ENCODE measurements at regions not wholly inside any gene's neighbourhood (a gene's known extent, or its start where the extent isn't known, plus 50 kb on each side); places are given as distances from the start of the nearest gene placed in this dataset.

DNA sequence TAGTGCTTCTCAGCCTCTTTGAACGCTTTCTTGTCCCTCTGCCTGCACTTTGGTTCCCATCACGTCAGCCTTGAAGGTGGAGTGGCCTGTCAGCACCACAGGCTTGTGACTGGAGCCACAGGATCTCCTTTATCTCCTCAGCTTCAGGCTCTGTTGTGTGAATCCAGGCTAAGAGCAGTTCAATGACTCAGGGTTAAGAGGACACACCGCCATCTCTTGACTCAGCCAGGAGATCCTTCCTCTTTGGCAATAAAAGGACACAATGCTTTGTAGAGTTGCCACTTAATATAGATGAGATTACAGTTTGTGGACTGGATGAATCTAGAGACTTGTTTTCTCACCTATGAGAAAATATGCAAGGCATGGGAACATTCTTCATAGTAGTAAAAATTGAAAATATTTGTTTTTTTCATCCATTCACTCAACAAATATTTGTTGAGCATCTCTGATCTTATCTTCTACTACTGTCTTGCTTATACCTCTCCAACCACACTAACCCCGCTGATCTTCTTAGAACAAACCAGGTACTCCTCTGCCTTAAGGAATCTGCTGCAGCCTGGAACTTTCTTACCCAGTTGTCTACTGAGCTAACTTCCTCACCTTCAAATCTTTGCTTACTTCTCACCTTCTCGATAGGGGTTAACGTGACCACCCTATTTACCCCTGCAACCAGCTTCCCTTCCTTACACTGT, 62.3 kb downstream of the UCHL1 start:
- DNase-seq, result no peak

- DNase-seq, result no peak
Measured at GRCh38 chr4:41319553-41319952, 62.8 kb downstream of the UCHL1 start.

GRCh38 chr4:41320278-41320677, 63.5 kb downstream of the UCHL1 start:
- no peak for DNase-seq

- no peak for DNase-seq
Measured at GRCh38 chr4:41320786-41321185, 64.1 kb downstream of the UCHL1 start.

- DNase-seq, result no peak
Measured at GRCh38 chr4:41321216-41321945, 64.7 kb downstream of the UCHL1 start.

DNA sequence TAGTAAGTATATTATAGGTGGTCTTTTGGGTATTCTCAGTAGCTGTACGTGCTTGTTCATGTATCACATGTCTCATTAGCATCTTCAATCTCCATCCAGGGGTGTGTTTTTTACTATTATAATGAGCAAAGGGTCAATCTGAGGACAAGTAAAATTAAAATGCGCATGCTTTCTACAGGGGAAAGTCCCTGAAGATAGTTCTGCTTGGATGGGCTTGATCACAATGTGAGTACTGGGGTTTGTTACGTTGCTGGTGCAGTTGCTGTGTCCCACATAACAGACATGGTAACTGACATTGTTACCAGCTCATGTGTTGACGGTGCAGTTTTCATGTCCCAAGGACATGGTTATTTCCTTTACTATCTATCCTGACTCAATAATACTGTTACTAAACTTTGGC, 65.9 kb downstream of the UCHL1 start:
- DNase-seq, result no peak

- DNase-seq, result no peak
Measured at GRCh38 chr4:41323179-41323578, 66.5 kb downstream of the UCHL1 start.

DNA sequence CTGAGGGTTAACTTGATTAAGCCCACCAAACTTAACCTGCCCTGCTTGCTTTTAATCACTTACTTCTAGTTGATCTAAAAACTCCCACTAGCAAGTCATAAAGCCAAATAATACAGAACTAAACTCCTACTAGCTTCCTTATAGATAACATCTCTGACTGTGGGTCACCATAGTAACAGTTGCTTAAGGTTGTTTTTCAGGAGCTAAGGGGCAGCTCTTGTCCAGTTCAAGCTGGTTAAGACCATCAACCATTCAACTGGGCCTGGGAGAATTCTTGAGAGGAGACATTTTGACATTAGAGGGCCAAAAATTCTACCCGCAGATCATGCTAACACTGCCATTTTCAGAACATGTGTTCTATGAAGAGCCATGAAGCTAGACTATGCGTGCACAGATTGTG, 67.0 kb downstream of the UCHL1 start:
- no peak for DNase-seq

- DNase-seq, result no peak
Measured at GRCh38 chr4:41324861-41325260, 68.1 kb downstream of the UCHL1 start.

- no peak for DNase-seq
Measured at GRCh38 chr4:41325901-41326300, 69.2 kb downstream of the UCHL1 start.

DNA sequence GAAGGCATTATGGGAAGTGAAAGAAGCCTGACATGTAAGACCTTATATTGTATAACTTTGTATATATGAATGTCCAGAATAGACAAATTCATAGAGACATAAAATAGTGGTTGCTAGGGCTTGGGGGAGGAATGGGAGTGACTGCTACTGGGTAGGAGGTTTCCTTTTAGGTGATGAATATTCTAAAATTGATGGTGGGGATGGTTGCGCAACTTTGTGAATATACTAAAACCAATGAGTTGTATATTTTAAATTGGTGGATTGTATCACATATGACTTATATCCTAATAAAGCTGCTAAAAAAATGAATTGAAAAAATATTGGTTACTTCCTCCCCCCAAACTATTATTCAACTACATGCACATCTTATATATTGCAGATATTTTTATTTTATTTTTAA, 70.0 kb downstream of the UCHL1 start:
- no peak for DNase-seq

- DNase-seq, result no peak
Measured at GRCh38 chr4:41327770-41328169, 71.0 kb downstream of the UCHL1 start.

DNA sequence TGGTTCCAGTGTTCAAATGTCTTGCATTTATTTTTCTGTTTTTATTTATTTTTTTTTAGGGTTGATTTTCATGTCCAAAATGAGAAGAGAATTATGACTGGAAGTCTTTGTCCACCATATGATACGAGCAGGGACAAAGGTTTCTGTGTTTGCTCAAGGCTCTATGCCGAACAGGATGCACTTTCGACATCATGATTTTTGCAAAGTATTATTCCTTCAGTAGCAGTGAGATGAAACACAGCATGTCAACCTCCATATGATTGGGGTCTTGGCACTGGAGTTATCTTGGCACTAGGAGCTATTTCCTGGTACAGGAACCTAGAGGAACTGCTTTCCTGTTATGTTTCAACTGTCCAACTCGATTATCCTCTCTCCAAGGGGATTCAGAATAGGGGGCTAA, 72.6 kb downstream of the UCHL1 start:
- DNase-seq, result no peak

DNA sequence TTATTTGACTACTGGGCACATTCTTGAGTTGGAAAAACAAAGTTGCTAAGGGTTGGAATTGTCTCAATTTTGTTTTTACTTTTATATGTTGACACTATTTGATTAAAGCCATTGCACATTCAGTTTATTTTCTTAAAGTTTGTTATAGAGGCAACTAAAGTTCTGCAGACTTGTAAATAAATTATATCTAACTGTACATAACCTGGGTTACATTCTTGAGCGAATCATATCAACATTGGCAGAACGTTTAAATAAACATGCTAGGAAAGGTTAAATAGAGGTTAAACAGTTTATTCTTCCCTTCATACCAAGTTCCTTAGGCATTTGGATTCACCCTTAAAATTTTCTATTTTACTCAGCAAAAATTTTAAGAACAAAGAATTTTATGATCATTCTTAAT, 74.5 kb downstream of the UCHL1 start:
- DNase-seq, result no peak

GRCh38 chr4:41332510-41333054, 75.9 kb downstream of the UCHL1 start:
- no peak for DNase-seq

GRCh38 chr4:41334182-41334581, 77.5 kb downstream of the UCHL1 start:
- DNase-seq, result peak; percentile 24 to 35

- peak; percentile 72 to 77 for DNase-seq
Measured at GRCh38 chr4:41339812-41340809, 83.4 kb downstream of the UCHL1 start.

- no peak for DNase-seq
Measured at GRCh38 chr4:41346306-41347061, 89.8 kb downstream of the UCHL1 start.

DNA sequence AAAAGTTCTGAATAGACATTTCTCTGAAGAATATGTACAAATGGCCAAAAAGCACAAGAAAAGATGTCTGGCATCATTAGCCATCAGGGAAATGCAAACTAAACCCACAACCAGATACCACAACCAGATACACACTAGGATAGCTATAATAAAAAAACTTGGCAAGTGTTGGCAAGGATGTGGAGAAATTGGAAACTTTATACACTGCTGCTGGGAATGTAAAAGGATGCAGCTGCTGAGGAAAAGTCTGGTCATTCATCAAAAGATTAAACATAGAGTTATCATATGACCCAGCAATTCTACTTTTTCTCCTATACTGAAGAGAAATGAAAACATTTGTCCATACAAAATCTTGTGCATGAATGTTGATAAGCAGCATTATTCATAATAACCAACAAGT, 92.3 kb downstream of the UCHL1 start:
- no peak for DNase-seq

DNA sequence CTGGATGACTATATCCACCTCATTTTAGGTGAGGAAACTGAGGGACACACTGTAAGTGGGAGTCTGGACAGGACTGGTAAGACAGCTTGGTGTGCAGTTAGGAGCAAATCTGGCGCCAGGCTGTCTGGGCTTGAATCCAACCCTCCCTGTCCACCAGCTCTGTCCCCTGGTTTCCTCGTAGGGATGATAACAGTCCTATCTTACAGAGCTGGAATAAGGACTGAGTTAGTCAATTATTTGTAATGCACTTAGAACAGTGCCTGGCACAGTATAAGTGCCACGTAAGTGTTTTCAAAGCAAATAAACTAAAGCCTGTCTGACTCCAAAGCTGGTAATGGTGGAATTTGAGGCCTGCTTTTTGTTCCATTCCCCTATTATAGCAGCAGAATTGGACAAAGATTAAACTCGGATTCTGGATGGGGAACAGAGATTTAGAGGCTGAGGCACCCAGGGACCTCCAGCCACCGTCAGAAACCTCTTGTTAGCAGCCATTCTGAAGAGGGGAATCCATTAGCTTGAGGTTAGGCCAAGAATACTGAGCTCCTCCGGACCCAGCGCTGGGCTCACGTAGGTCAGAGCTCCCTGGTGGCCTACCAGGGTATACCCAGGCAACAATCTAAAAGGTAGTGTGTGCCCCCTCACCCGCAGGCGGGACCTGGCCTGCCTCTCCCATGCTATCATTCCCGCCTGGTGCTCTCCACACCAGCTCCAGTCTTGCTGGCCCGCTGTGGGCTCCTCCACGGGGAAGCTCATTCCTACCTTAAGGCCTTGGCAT, 102.1 kb downstream of the UCHL1 start:
- DNase-seq, result peak in 1 of 2 donors; percentile 49

- no peak for DNase-seq
Measured at GRCh38 chr4:41359422-41359775, 102.7 kb downstream of the UCHL1 start.
